Renal cortex interstitium (tissue), 11 donors: ENCODE measurements at regions not wholly inside any gene's neighbourhood (a gene's known extent, or its start where the extent isn't known, plus 50 kb on each side); places are given as distances from the start of the nearest gene placed in this dataset.

Experiments
- DNase-seq, 11 donors: peaks; one replicate each; pipeline ENCODE4 v3.0.0-alpha.2; 2013; ENCODE audit warnings: low read depth in 9 of 11, low spot score in 4 of 11; ENCODE audit errors: extremely low read depth in 1 of 11

DNA sequence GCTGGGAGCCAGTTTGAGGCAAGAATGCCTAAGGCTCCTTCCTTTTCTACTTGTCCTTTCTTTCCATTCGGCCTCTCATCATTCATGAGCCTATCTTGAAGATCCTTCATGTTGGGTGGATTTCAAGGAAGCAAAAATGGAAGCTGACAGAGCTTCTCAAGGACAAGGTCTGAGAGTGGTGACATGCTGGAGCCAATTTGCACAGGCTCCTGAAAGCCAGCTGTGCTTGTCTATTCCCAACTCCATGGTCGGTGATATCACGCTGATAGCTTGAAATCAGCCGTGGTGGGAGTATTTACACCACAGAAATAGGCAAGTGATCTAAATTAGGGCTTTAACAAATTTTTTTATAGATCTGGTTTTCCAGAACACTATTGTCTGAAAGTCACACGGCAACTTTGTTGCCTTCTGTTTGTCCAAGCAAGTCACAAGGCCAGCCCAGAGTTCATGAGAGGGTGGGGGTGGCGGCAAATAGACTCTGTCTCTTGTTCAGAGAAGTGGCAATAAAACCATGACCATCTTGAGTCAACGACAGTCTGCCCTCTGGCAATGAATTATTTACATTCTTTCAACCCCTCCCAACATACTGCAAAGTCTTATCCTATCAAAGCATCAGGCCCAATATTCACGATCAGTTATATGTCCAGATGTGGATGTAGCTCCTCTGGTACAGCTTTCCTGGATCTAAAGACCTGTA lies 49.9 kb upstream of the SLC35F5 start:
- DNase-seq, result no peak
